WERI-Rb-1 (cell line): ENCODE measurements at regions not wholly inside any gene's neighbourhood (a gene's known extent, or its start where the extent isn't known, plus 50 kb on each side); places are given as distances from the start of the nearest gene placed in this dataset.
"Not testable (repeated sequence)": the region's sequence is repeated elsewhere in the genome, so short reads cannot be mapped to it uniquely, and the experiment has no call there.

Experiments
- DNase-seq: peaks from one replicate; pipeline ENCODE4 v3.0.0-alpha.2; 2020
- H3K27ac ChIP-seq: fragments of 250-450 bp; sonication (Bioruptor Pico); 2 replicates; pipeline ENCODE4 v1.5.1; 2020; ENCODE audit warnings: mild to moderate bottlenecking, moderate library complexity
- H3K27me3 ChIP-seq: fragments of 250-450 bp; sonication (Bioruptor Pico); 2 replicates; pipeline ENCODE4 v1.5.1; 2021; ENCODE audit warnings: mild to moderate bottlenecking, low read depth, moderate library complexity; ENCODE audit not compliant: insufficient read depth, severe bottlenecking
- H3K36me3 ChIP-seq: fragments of 250-450 bp; sonication (Bioruptor Pico); 2 replicates; pipeline ENCODE4 v1.5.1; 2020; ENCODE audit warnings: mild to moderate bottlenecking, moderate library complexity
- H3K4me3 ChIP-seq: 2 replicates; pipeline ENCODE4 v1.5.1; 2011; ENCODE audit warnings: low read depth, mild to moderate bottlenecking, control low read depth, low read length
- H3K9me3 ChIP-seq: fragments of 250-450 bp; sonication (Bioruptor Pico); 2 replicates; pipeline ENCODE4 v1.5.1; 2021; ENCODE audit warnings: mild to moderate bottlenecking, moderate library complexity; ENCODE audit not compliant: severe bottlenecking
- TF ChIP-seq, protein P1 (sequence below): IDR thresholded peaks from 2 replicates; pipeline ENCODE4 v1.5.1; 2011; ENCODE audit warnings: low read depth, mild to moderate bottlenecking, control low read depth, inconsistent platforms, low read length

- H3K36me3 ChIP-seq = no peaks in the 10 kb centered on the region
- no peak overlapping the region for H3K27ac ChIP-seq
- no peak overlapping the region for H3K4me3 ChIP-seq
- TF ChIP-seq, protein P1, sequence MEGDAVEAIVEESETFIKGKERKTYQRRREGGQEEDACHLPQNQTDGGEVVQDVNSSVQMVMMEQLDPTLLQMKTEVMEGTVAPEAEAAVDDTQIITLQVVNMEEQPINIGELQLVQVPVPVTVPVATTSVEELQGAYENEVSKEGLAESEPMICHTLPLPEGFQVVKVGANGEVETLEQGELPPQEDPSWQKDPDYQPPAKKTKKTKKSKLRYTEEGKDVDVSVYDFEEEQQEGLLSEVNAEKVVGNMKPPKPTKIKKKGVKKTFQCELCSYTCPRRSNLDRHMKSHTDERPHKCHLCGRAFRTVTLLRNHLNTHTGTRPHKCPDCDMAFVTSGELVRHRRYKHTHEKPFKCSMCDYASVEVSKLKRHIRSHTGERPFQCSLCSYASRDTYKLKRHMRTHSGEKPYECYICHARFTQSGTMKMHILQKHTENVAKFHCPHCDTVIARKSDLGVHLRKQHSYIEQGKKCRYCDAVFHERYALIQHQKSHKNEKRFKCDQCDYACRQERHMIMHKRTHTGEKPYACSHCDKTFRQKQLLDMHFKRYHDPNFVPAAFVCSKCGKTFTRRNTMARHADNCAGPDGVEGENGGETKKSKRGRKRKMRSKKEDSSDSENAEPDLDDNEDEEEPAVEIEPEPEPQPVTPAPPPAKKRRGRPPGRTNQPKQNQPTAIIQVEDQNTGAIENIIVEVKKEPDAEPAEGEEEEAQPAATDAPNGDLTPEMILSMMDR = no peak
- no peak for DNase-seq
- H3K9me3 ChIP-seq = no peaks in the 10 kb centered on the region
- H3K27me3 ChIP-seq = no peaks in the 10 kb centered on the region
These were observed 386.6 kb downstream of the KIF20B start for GRCh38 chr10:90088024-90088317.

DNA sequence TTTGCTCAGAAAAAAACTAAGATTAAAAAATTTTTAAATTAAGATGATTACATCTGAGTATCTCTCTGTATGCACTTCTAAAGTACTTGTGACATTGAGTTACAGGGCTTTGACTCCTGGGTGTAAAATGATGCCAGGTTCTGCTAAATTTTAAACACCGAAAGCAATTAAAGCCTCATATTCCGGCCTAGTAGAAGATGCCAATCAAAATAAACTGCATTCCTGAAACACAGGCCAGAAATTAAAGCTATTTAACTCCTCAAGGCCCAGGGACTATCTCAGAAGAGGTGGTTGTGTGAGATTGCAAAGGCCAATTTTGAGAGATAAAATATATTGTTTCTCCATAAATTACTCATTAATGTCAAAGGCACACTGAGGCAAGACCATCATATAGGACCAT lies 388.3 kb downstream of the KIF20B start:
- Histone ChIP-seq H3K9me3 (no peaks in the 10 kb centered on the region), H3K27me3 (no peaks in the 10 kb centered on the region), H3K27ac (no peak overlapping the region), H3K36me3 (no peaks in the 10 kb centered on the region), H3K4me3 (no peak overlapping the region)
- TF ChIP-seq, protein P1 = no peak
- DNase-seq = no peak

GRCh38 chr10:90096196-90096595 lies 394.8 kb downstream of the KIF20B start:
- DNase-seq = no peak
- no peak overlapping the region for H3K27ac ChIP-seq
- no peaks in the 10 kb centered on the region for H3K9me3 ChIP-seq
- no peak overlapping the region for H3K4me3 ChIP-seq
- no peaks in the 10 kb centered on the region for H3K27me3 ChIP-seq
- no peaks in the 10 kb centered on the region for H3K36me3 ChIP-seq
- TF ChIP-seq, protein P1 = no peak

- not testable (repeated sequence) for H3K27ac ChIP-seq, H3K27me3 ChIP-seq, H3K9me3 ChIP-seq, H3K4me3 ChIP-seq, DNase-seq, H3K36me3 ChIP-seq
These were observed 406.2 kb downstream of the KIF20B start for GRCh38 chr10:90107581-90107980.

- no peak for DNase-seq
- H3K27ac ChIP-seq = no peak overlapping the region
- H3K4me3 ChIP-seq = no peak overlapping the region
- no peaks in the 10 kb centered on the region for H3K9me3 ChIP-seq
- TF ChIP-seq, protein P1 = no peak
- H3K27me3 ChIP-seq = no peaks in the 10 kb centered on the region
- no peaks in the 10 kb centered on the region for H3K36me3 ChIP-seq
These were observed 410.3 kb downstream of the KIF20B start for GRCh38 chr10:90111671-90112070.

GRCh38 chr10:90112681-90113080 lies 411.3 kb downstream of the KIF20B start:
- no peak overlapping the region for H3K27ac ChIP-seq
- no peak for DNase-seq
- no peaks in the 10 kb centered on the region for H3K9me3 ChIP-seq
- H3K27me3 ChIP-seq = no peaks in the 10 kb centered on the region
- H3K36me3 ChIP-seq = no peaks in the 10 kb centered on the region
- no peak overlapping the region for H3K4me3 ChIP-seq
- TF ChIP-seq, protein P1 = no peak

GRCh38 chr10:90118567-90118966 lies 417.2 kb downstream of the KIF20B start:
- not testable (repeated sequence) for H3K27me3 ChIP-seq, DNase-seq

GRCh38 chr10:90119631-90120280 lies 418.4 kb downstream of the KIF20B start:
- not testable (repeated sequence) for H3K36me3 ChIP-seq, H3K4me3 ChIP-seq, H3K27me3 ChIP-seq, DNase-seq, H3K9me3 ChIP-seq, H3K27ac ChIP-seq

More at GRCh38 chr10:90118567-90118966, 417.2 kb downstream of the KIF20B start:
- not testable (repeated sequence) for H3K36me3 ChIP-seq, H3K27ac ChIP-seq, H3K9me3 ChIP-seq, H3K4me3 ChIP-seq
